NCI-H446 (cell line): ENCODE measurements at regions not wholly inside any gene's neighbourhood (a gene's known extent, or its start where the extent isn't known, plus 50 kb on each side); places are given as distances from the start of the nearest gene placed in this dataset.
"Not testable (repeated sequence)": the region's sequence is repeated elsewhere in the genome, so short reads cannot be mapped to it uniquely, and the experiment has no call there.

Experiments used
- DNase-seq, 2 experiments: peaks; one replicate each; lab custom pipeline; 2025; lab: John Stamatoyannopoulos, UW

- no peak for DNase-seq
Observed at GRCh38 chr2:82109418-82109817, 1804.9 kb upstream of the LRRTM1 start.

- no peak for DNase-seq
Observed at GRCh38 chr2:82098617-82099016, 1794.1 kb upstream of the LRRTM1 start.

GRCh38 chr2:82089518-82089917 is 1785.0 kb upstream of the LRRTM1 start:
- no peak for DNase-seq

- no peak for DNase-seq
Observed at GRCh38 chr2:82084679-82085392, 1780.3 kb upstream of the LRRTM1 start.

GRCh38 chr2:82075875-82076274 is 1771.3 kb upstream of the LRRTM1 start:
- DNase-seq = no peak

- DNase-seq = no peak
Observed at GRCh38 chr2:82062463-82062862, 1757.9 kb upstream of the LRRTM1 start.

- no peak for DNase-seq
Observed at GRCh38 chr2:82055846-82056245, 1751.3 kb upstream of the LRRTM1 start.

GRCh38 chr2:82043867-82044266 is 1739.3 kb upstream of the LRRTM1 start:
- no peak for DNase-seq

GRCh38 chr2:82027921-82028615 is 1723.5 kb upstream of the LRRTM1 start:
- DNase-seq = no peak

- no peak for DNase-seq
Observed at GRCh38 chr2:82023710-82024109, 1719.2 kb upstream of the LRRTM1 start.

- no peak for DNase-seq
Observed at GRCh38 chr2:82013641-82014040, 1709.1 kb upstream of the LRRTM1 start.

GRCh38 chr2:82007071-82007664 is 1702.6 kb upstream of the LRRTM1 start:
- DNase-seq = no peak

GRCh38 chr2:82005889-82006288 is 1701.3 kb upstream of the LRRTM1 start:
- not testable (repeated sequence) for DNase-seq

- DNase-seq = no peak
Observed at GRCh38 chr2:82001614-82002013, 1697.1 kb upstream of the LRRTM1 start.

- no peak for DNase-seq
Observed at GRCh38 chr2:82000606-82001005, 1696.1 kb upstream of the LRRTM1 start.

GRCh38 chr2:81996332-81996731 is 1691.8 kb upstream of the LRRTM1 start:
- DNase-seq = no peak

- DNase-seq = no peak
Observed at GRCh38 chr2:81991282-81991681, 1686.7 kb upstream of the LRRTM1 start.

GRCh38 chr2:81987370-81987769 is 1682.8 kb upstream of the LRRTM1 start:
- no peak for DNase-seq

- DNase-seq = no peak
Observed at GRCh38 chr2:81984969-81985637, 1680.6 kb upstream of the LRRTM1 start.

GRCh38 chr2:81981585-81981984 is 1677.0 kb upstream of the LRRTM1 start:
- DNase-seq = no peak

GRCh38 chr2:81979086-81979485 is 1674.5 kb upstream of the LRRTM1 start:
- no peak for DNase-seq

GRCh38 chr2:81976998-81977397 is 1672.4 kb upstream of the LRRTM1 start:
- no peak for DNase-seq

- no peak for DNase-seq
Observed at GRCh38 chr2:81974216-81974615, 1669.7 kb upstream of the LRRTM1 start.
